GM23338 (cell line): ENCODE measurements at regions not wholly inside any gene's neighbourhood (a gene's known extent, or its start where the extent isn't known, plus 50 kb on each side); places are given as distances from the start of the nearest gene placed in this dataset.

ENCODE experiments used
- ATAC-seq: fragments of 200-7000 bp; cut with Tn5 transposase; 3 replicates; pipeline ENCODE4 v1.9.1; 2020
- DNase-seq: peaks from one replicate; pipeline ENCODE4 v3.0.0-alpha.2; 2015; ENCODE audit warnings: low spot score
- H2AFZ ChIP-seq: fragments of 200-600 bp; sonication (generic); 2 replicates; pipeline ENCODE4 v1.8.0; 2016; ENCODE audit warnings: antibody characterized with exemption, mild to moderate bottlenecking, moderate library complexity
- H3F3A ChIP-seq: fragments of 200-600 bp; sonication (generic); replicated peaks from 2 replicates; pipeline ENCODE4 v1.8.0; 2017; ENCODE audit warnings: antibody characterized with exemption, mixed run types, low read depth
- H3K27ac ChIP-seq: fragments of 200-600 bp; sonication (generic); 2 replicates; pipeline ENCODE4 v1.6.1; 2016; ENCODE audit warnings: low read depth
- H3K27me3 ChIP-seq: fragments of 200-600 bp; sonication (generic); 2 replicates; pipeline ENCODE4 v1.8.0; 2016; ENCODE audit warnings: mild to moderate bottlenecking, mixed run types, moderate library complexity; ENCODE audit not compliant: insufficient read depth
- H3K36me3 ChIP-seq: fragments of 200-600 bp; sonication (generic); 2 replicates; pipeline ENCODE4 v1.8.0; 2016; ENCODE audit warnings: mild to moderate bottlenecking; ENCODE audit not compliant: insufficient read depth
- H3K4me1 ChIP-seq: fragments of 200-600 bp; sonication (generic); 2 replicates; pipeline ENCODE4 v1.8.0; 2016; ENCODE audit warnings: mild to moderate bottlenecking, moderate library complexity; ENCODE audit not compliant: insufficient read depth
- H3K4me2 ChIP-seq: fragments of 200-600 bp; sonication (generic); 2 replicates; pipeline ENCODE4 v1.7.1; 2017; ENCODE audit warnings: mixed run types
- H3K4me3 ChIP-seq: fragments of 200-600 bp; sonication (generic); 2 replicates; pipeline ENCODE4 v1.6.1; 2016; ENCODE audit warnings: mixed run types
- H3K79me2 ChIP-seq: fragments of 200-600 bp; sonication (generic); replicated peaks from 2 replicates; pipeline ENCODE4 v1.8.0; 2017; ENCODE audit warnings: mild to moderate bottlenecking; ENCODE audit not compliant: insufficient read depth
- H3K9me2 ChIP-seq: fragments of 200-600 bp; sonication (generic); 2 replicates; pipeline ENCODE4 v1.8.0; 2017; ENCODE audit not compliant: insufficient read depth
- H4K20me1 ChIP-seq: fragments of 200-600 bp; sonication (generic); replicated peaks from 2 replicates; pipeline ENCODE4 v1.8.0; 2017; ENCODE audit warnings: mild to moderate bottlenecking; ENCODE audit not compliant: insufficient read depth
- H3K27ac Mint-ChIP-seq: 2 replicates; pipeline ENCODE4 v1.8.0; 2020; ENCODE audit warnings: inconsistent platforms, mild to moderate bottlenecking, moderate library complexity, mixed read lengths
- H3K27me3 Mint-ChIP-seq: 3 replicates; pipeline ENCODE4 v1.8.0; 2022; ENCODE audit warnings: low read depth, mild to moderate bottlenecking, moderate library complexity, mixed read lengths, inconsistent platforms; ENCODE audit not compliant: insufficient read depth, poor library complexity
- H3K36me3 Mint-ChIP-seq: 3 replicates; pipeline ENCODE4 v1.8.0; 2021; ENCODE audit warnings: low read depth, mild to moderate bottlenecking, inconsistent platforms, moderate library complexity, mixed read lengths
- H3K4me1 Mint-ChIP-seq: 3 replicates; pipeline ENCODE4 v1.8.0; 2020; ENCODE audit warnings: mild to moderate bottlenecking, inconsistent platforms, mixed read lengths
- H3K4me3 Mint-ChIP-seq: 3 replicates; pipeline ENCODE4 v1.8.0; 2021; ENCODE audit warnings: moderate library complexity, mild to moderate bottlenecking, inconsistent platforms, mixed read lengths
- H3K9me3 Mint-ChIP-seq: 3 replicates; pipeline ENCODE4 v1.8.0; 2020; ENCODE audit warnings: moderate library complexity, mild to moderate bottlenecking, inconsistent platforms, mixed read lengths
- CREB1 ChIP-seq: fragments of 250-450 bp; sonication (Bioruptor Pico); IDR thresholded peaks from 2 replicates; pipeline ENCODE4 v1.5.0; 2020; ENCODE audit warnings: low read depth, mild to moderate bottlenecking, moderate library complexity
- CTCF ChIP-seq, 2 experiments: fragments of 200-600 bp in 1 of 2; sonication (generic) in 1 of 2; conservative IDR thresholded peaks; 2 replicates each; pipeline versions ENCODE4 v1.5.1 to v1.6.1; 2016 to 2017; ENCODE audit warnings: antibody characterized with exemption in 2 of 2, low read depth in 2 of 2, mild to moderate bottlenecking in 2 of 2, moderate library complexity in 1 of 2
- ETS1 ChIP-seq: IDR thresholded peaks from 2 replicates; pipeline ENCODE4 v1.6.1; 2016; ENCODE audit warnings: antibody characterized with exemption
- EZH2 ChIP-seq: fragments of 200-600 bp; sonication (generic); IDR thresholded peaks from one replicate; pipeline ENCODE4 v1.8.0; 2017; ENCODE audit warnings: antibody characterized with exemption, mild to moderate bottlenecking, low read depth; ENCODE audit not compliant: unreplicated experiment
- EZH2phosphoT487 ChIP-seq: fragments of 200-600 bp; sonication (generic); IDR thresholded peaks from one replicate; pipeline ENCODE4 v1.8.1; 2018; ENCODE audit warnings: antibody characterized with exemption; ENCODE audit not compliant: unreplicated experiment
- JUNB ChIP-seq: IDR thresholded peaks from one replicate; pipeline ENCODE4 v1.6.1; 2016; ENCODE audit warnings: antibody characterized with exemption; ENCODE audit not compliant: unreplicated experiment
- NANOG ChIP-seq: IDR thresholded peaks from 2 replicates; pipeline ENCODE4 v1.6.1; 2016; ENCODE audit warnings: antibody characterized with exemption, borderline replicate concordance
- POLR2AphosphoS5 ChIP-seq: IDR thresholded peaks from 2 replicates; pipeline ENCODE4 v1.6.1; 2016; ENCODE audit warnings: antibody characterized with exemption, low read depth
- REST ChIP-seq: IDR thresholded peaks from one replicate; pipeline ENCODE4 v1.6.1; 2018; ENCODE audit warnings: antibody characterized with exemption; ENCODE audit not compliant: unreplicated experiment
- STAT1 ChIP-seq: IDR thresholded peaks from one replicate; pipeline ENCODE4 v1.6.1; 2016; ENCODE audit warnings: antibody characterized with exemption; ENCODE audit not compliant: unreplicated experiment
- ZNF114 ChIP-seq: fragments of 250-450 bp; sonication (Bioruptor Pico); IDR thresholded peaks from 2 replicates; pipeline ENCODE4 v1.5.0; 2020; ENCODE audit warnings: mild to moderate bottlenecking, moderate library complexity
- ZNF331 ChIP-seq: fragments of 250-450 bp; sonication (Bioruptor Pico); IDR thresholded peaks from 2 replicates; pipeline ENCODE4 v1.5.0; 2020; ENCODE audit warnings: low read depth, mild to moderate bottlenecking, moderate library complexity
- TF ChIP-seq, protein P1 (sequence below): fragments of 250-450 bp; sonication (Bioruptor Pico); IDR thresholded peaks from 2 replicates; pipeline ENCODE4 v1.5.0; 2020; ENCODE audit warnings: mild to moderate bottlenecking, moderate library complexity

DNA sequence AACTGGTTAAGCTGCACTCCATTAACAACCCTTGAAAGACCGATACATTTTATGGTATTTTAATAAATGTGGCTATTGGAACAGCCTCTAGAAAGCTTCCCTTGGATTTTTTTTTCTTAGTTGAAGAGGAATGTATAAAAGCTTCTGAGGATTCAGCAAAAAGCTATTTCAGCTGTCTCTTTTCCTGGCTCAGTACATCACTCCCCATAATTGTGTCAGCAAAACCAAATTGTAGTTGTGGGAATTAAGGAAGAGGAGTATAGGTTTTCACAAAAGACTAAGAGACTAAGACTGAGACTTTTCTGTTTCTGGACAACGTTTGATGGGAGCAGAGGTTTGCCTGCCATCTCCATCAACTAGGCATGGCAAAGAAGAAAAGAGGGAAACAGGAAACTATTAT lies 106.5 kb downstream of the C12orf50 start:
- no peaks in the 10 kb centered on the region for H3K27me3 ChIP-seq
- no peak overlapping the region for H3K27ac ChIP-seq
- DNase-seq (no peak), ATAC-seq (no peak)
- Mint-ChIP-seq H3K4me3 (no peak overlapping the region), H3K9me3 (no peaks in the 10 kb centered on the region), H3K27me3 (no peaks in the 10 kb centered on the region), H3K4me1 (no peaks in the 10 kb centered on the region), H3K27ac (no peak overlapping the region), H3K36me3 (no peaks in the 10 kb centered on the region)
- no peaks in the 10 kb centered on the region for H4K20me1 ChIP-seq
- TF ChIP-seq POLR2AphosphoS5 (no peak), REST (no peak), ZNF114 (CRISPR knock-in tag) (no peak), EZH2 (no peak), NANOG (no peak), CREB1 (CRISPR knock-in tag) (no peak), JUNB (no peak), CTCF (conservative IDR thresholded peaks at IDR 0.05; ENCODE audit: low read depth in 2 of 2) (no peak), STAT1 (no peak), ETS1 (no peak), EZH2phosphoT487 (no peak), ZNF331 (no peak)
- TF ChIP-seq, protein P1, sequence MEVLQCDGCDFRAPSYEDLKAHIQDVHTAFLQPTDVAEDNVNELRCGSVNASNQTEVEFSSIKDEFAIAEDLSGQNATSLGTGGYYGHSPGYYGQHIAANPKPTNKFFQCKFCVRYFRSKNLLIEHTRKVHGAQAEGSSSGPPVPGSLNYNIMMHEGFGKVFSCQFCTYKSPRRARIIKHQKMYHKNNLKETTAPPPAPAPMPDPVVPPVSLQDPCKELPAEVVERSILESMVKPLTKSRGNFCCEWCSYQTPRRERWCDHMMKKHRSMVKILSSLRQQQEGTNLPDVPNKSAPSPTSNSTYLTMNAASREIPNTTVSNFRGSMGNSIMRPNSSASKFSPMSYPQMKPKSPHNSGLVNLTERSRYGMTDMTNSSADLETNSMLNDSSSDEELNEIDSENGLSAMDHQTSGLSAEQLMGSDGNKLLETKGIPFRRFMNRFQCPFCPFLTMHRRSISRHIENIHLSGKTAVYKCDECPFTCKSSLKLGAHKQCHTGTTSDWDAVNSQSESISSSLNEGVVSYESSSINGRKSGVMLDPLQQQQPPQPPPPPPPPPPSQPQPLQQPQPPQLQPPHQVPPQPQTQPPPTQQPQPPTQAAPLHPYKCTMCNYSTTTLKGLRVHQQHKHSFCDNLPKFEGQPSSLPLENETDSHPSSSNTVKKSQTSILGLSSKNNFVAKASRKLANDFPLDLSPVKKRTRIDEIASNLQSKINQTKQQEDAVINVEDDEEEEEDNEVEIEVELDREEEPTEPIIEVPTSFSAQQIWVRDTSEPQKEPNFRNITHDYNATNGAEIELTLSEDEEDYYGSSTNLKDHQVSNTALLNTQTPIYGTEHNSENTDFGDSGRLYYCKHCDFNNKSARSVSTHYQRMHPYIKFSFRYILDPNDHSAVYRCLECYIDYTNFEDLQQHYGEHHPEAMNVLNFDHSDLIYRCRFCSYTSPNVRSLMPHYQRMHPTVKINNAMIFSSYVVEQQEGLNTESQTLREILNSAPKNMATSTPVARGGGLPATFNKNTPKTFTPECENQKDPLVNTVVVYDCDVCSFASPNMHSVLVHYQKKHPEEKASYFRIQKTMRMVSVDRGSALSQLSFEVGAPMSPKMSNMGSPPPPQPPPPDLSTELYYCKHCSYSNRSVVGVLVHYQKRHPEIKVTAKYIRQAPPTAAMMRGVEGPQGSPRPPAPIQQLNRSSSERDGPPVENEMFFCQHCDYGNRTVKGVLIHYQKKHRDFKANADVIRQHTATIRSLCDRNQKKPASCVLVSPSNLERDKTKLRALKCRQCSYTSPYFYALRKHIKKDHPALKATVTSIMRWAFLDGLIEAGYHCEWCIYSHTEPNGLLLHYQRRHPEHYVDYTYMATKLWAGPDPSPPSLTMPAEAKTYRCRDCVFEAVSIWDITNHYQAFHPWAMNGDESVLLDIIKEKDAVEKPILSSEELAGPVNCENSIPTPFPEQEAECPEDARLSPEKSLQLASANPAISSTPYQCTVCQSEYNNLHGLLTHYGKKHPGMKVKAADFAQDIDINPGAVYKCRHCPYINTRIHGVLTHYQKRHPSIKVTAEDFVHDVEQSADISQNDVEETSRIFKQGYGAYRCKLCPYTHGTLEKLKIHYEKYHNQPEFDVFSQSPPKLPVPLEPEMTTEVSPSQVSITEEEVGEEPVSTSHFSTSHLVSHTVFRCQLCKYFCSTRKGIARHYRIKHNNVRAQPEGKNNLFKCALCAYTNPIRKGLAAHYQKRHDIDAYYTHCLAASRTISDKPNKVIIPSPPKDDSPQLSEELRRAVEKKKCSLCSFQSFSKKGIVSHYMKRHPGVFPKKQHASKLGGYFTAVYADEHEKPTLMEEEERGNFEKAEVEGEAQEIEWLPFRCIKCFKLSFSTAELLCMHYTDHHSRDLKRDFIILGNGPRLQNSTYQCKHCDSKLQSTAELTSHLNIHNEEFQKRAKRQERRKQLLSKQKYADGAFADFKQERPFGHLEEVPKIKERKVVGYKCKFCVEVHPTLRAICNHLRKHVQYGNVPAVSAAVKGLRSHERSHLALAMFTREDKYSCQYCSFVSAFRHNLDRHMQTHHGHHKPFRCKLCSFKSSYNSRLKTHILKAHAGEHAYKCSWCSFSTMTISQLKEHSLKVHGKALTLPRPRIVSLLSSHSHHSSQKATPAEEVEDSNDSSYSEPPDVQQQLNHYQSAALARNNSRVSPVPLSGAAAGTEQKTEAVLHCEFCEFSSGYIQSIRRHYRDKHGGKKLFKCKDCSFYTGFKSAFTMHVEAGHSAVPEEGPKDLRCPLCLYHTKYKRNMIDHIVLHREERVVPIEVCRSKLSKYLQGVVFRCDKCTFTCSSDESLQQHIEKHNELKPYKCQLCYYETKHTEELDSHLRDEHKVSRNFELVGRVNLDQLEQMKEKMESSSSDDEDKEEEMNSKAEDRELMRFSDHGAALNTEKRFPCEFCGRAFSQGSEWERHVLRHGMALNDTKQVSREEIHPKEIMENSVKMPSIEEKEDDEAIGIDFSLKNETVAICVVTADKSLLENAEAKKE (CRISPR knock-in tag), result no peak
- no peaks in the 10 kb centered on the region for H3K4me1 ChIP-seq
- no peaks in the 10 kb centered on the region for H3K79me2 ChIP-seq
- H3K4me3 ChIP-seq, result no peak overlapping the region
- no peaks in the 10 kb centered on the region for H3K9me2 ChIP-seq
- H3K36me3 ChIP-seq, result no peaks in the 10 kb centered on the region
- H3F3A ChIP-seq, result no peaks in the 10 kb centered on the region
- no peak overlapping the region for H2AFZ ChIP-seq
- no peak overlapping the region for H3K4me2 ChIP-seq
